GM12878 (cell line): ENCODE measurements at regions not wholly inside any gene's neighbourhood (a gene's known extent, or its start where the extent isn't known, plus 50 kb on each side); places are given as distances from the start of the nearest gene placed in this dataset.

Source experiments
- ATAC-seq: fragments of 200-7000 bp; cut with Tn5 transposase; 3 replicates; pipeline ENCODE4 v1.9.1; 2020; ENCODE audit warnings: mild to moderate bottlenecking, moderate library complexity
- BruUV-seq: library from RNA; stranded (reverse); fragments of 400-500 nt; replicated peaks from 2 replicates; lab custom pipeline; 2021; lab: Mats Ljungman, UMichigan
- CTCF ChIA-PET: fragments of 300-600 bp; sonication (Branson Sonifier 250); formaldehyde crosslinking; extraction: SDS; loops from one replicate; lab custom pipeline; 2021; ENCODE audit warnings: inconsistent platforms; lab: Yijun Ruan, JAX
- POLR2A ChIA-PET: fragments of 350-600 bp; formaldehyde crosslinking; extraction: SDS; loops from one replicate; lab custom pipeline; 2021; ENCODE audit warnings: inconsistent platforms; lab: Charles Lee
- RAD21 ChIA-PET: fragments of 300-600 bp; sonication (Branson Sonifier 250); formaldehyde crosslinking; loops from one replicate; lab custom pipeline; 2023; ENCODE audit warnings: antibody characterized with exemption; ENCODE audit not compliant: unreplicated experiment; lab: Charles Lee
- SMC1A ChIA-PET: fragments of 300-600 bp; sonication (Branson Sonifier 250); formaldehyde crosslinking; loops from one replicate; lab custom pipeline; 2023; ENCODE audit not compliant: unreplicated experiment, uncharacterized antibody; lab: Charles Lee
- DNase-seq: peaks from one replicate; pipeline ENCODE4 v3.0.0-alpha.2; 2011; ENCODE audit warnings: low read depth, low spot score
- FAIRE-seq: peaks from 3 replicates; lab custom pipeline; 2011; peaks lifted over from hg19 to GRCh38; lab: Jason Lieb, UNC
- H2AFZ ChIP-seq: 2 replicates; pipeline ENCODE4 v1.6.0; 2011; ENCODE audit warnings: low read depth, low read length, control low read depth; ENCODE audit not compliant: control insufficient read depth
- H3K27ac ChIP-seq: 2 replicates; pipeline ENCODE4 v1.5.1; 2011; ENCODE audit warnings: control low read depth; ENCODE audit not compliant: control insufficient read depth, insufficient read depth
- H3K27me3 ChIP-seq, 2 experiments: replicated peaks in 1 of 2; 2 replicates each; pipeline versions ENCODE4 v1.6.0 to v1.6.1; 2011; ENCODE audit warnings: low read length in 1 of 2; ENCODE audit not compliant: control insufficient read depth in 2 of 2, insufficient read depth in 2 of 2
- H3K36me3 ChIP-seq, 2 experiments: 2 replicates each; pipeline ENCODE4 v1.5.1; 2011; ENCODE audit warnings: low read length in 1 of 2; ENCODE audit not compliant: control insufficient read depth in 2 of 2, insufficient read depth in 2 of 2
- H3K4me1 ChIP-seq: 2 replicates; pipeline ENCODE4 v1.6.1; 2011; ENCODE audit warnings: mild to moderate bottlenecking, low read length, moderate library complexity, mixed read lengths; ENCODE audit not compliant: control insufficient read depth, insufficient read depth
- H3K4me2 ChIP-seq: 2 replicates; pipeline ENCODE4 v1.6.0; 2011; ENCODE audit warnings: control low read depth; ENCODE audit not compliant: control insufficient read depth, insufficient read depth
- H3K4me3 ChIP-seq: fragments of 200-600 bp; sonication (generic); 2 replicates; pipeline ENCODE4 v1.5.1; 2016
- H3K79me2 ChIP-seq: 2 replicates; pipeline ENCODE4 v1.6.0; 2011; ENCODE audit warnings: low read length; ENCODE audit not compliant: control insufficient read depth, insufficient read depth
- H3K9ac ChIP-seq: 2 replicates; pipeline ENCODE4 v1.8.0; 2011; ENCODE audit warnings: low read length, control low read depth, mixed read lengths; ENCODE audit not compliant: control insufficient read depth, insufficient read depth
- H3K9me3 ChIP-seq: replicated peaks from 3 replicates; pipeline ENCODE4 v1.5.1; 2011; ENCODE audit warnings: mild to moderate bottlenecking, low read length; ENCODE audit not compliant: control insufficient read depth, insufficient read depth
- H4K20me1 ChIP-seq: 2 replicates; pipeline ENCODE4 v1.6.0; 2011; ENCODE audit not compliant: control insufficient read depth, insufficient read depth
- BMI1 ChIP-seq: fragments of 450-650 bp; IDR thresholded peaks from 2 replicates; pipeline ENCODE4 v1.6.1; 2016; ENCODE audit warnings: mild to moderate bottlenecking, moderate library complexity, borderline replicate concordance
- CREB1 ChIP-seq: IDR thresholded peaks from 2 replicates; pipeline ENCODE4 v1.6.1; 2012; ENCODE audit warnings: low read depth, mild to moderate bottlenecking, inconsistent platforms
- CUX1 ChIP-seq: IDR thresholded peaks from 2 replicates; pipeline ENCODE4 v1.6.1; 2012; ENCODE audit warnings: improper control_type of control experiment, low read depth, low read length; ENCODE audit not compliant: insufficient replicate concordance
- EED ChIP-seq: sonication (generic); IDR thresholded peaks from 2 replicates; pipeline ENCODE4 v1.6.1; 2016; ENCODE audit warnings: antibody characterized with exemption, low read depth
- HDAC6 ChIP-seq: fragments of 200-600 bp; sonication (generic); IDR thresholded peaks from one replicate; pipeline ENCODE4 v1.8.0; 2017; ENCODE audit warnings: antibody characterized with exemption; ENCODE audit not compliant: unreplicated experiment
- KAT2A ChIP-seq: conservative IDR thresholded peaks from 2 replicates; pipeline ENCODE4 v1.6.1; 2011; ENCODE audit warnings: low read depth, low read length; ENCODE audit not compliant: control insufficient read depth
- MEF2B ChIP-seq: fragments of 450-650 bp; IDR thresholded peaks from 2 replicates; pipeline ENCODE4 v1.6.1; 2018; ENCODE audit warnings: mild to moderate bottlenecking, moderate library complexity; ENCODE audit not compliant: partially characterized antibody, poor library complexity, severe bottlenecking
- MYC ChIP-seq: IDR thresholded peaks from 2 replicates; pipeline ENCODE4 v1.6.1; 2011; ENCODE audit warnings: mild to moderate bottlenecking, low read length, moderate library complexity, inconsistent platforms; ENCODE audit not compliant: insufficient read depth, insufficient replicate concordance, insufficient read length, severe bottlenecking
- NR2F1 ChIP-seq: fragments of 450-650 bp; conservative IDR thresholded peaks from 2 replicates; pipeline ENCODE4 v1.6.1; 2017; ENCODE audit warnings: mild to moderate bottlenecking
- NRF1 ChIP-seq: conservative IDR thresholded peaks from 2 replicates; pipeline ENCODE4 v1.6.1; 2011; ENCODE audit warnings: mild to moderate bottlenecking, low read depth, low read length, improper control_type of control experiment
- PAX8 ChIP-seq: fragments of 450-650 bp; IDR thresholded peaks from 2 replicates; pipeline ENCODE4 v1.6.1; 2017; ENCODE audit warnings: mild to moderate bottlenecking, moderate library complexity
- PBX3 ChIP-seq: IDR thresholded peaks from 2 replicates; pipeline ENCODE4 v1.6.1; 2011; ENCODE audit warnings: mild to moderate bottlenecking, low read depth, low read length, moderate library complexity; ENCODE audit not compliant: insufficient replicate concordance
- RCOR1 ChIP-seq: conservative IDR thresholded peaks from 2 replicates; pipeline ENCODE4 v1.6.1; 2012; ENCODE audit warnings: low read depth, low read length, improper control_type of control experiment
- SMC3 ChIP-seq: IDR thresholded peaks from 2 replicates; pipeline ENCODE4 v1.6.1; 2011; ENCODE audit warnings: low read length, improper control_type of control experiment, borderline replicate concordance
- SPI1 ChIP-seq: IDR thresholded peaks from 2 replicates; pipeline ENCODE4 v1.6.1; 2011; ENCODE audit warnings: low read depth, mild to moderate bottlenecking, low read length, moderate library complexity, borderline replicate concordance; ENCODE audit not compliant: insufficient read depth
- SRF ChIP-seq, 2 experiments: IDR thresholded peaks; 2 replicates each; pipeline ENCODE4 v1.6.1; 2011; ENCODE audit warnings: low read depth in 2 of 2, low read length in 2 of 2, mild to moderate bottlenecking in 1 of 2, moderate library complexity in 1 of 2
- SUPT20H ChIP-seq: IDR thresholded peaks from 2 replicates; pipeline ENCODE4 v1.6.1; 2011; ENCODE audit warnings: low read depth, mild to moderate bottlenecking, low read length, moderate library complexity, borderline replicate concordance; ENCODE audit not compliant: control insufficient read depth
- TARDBP ChIP-seq: IDR thresholded peaks from 2 replicates; pipeline ENCODE4 v1.6.1; 2016; ENCODE audit warnings: borderline replicate concordance
- TCF7 ChIP-seq: IDR thresholded peaks from 2 replicates; pipeline ENCODE4 v1.6.1; 2014; ENCODE audit warnings: antibody characterized with exemption, borderline replicate concordance
- WGBS: methylation state at CpG from one replicate; pipeline ENCODE4 v1.1.6; 2016; ENCODE audit warnings: low lambda C conversion rate; ENCODE audit not compliant: insufficient replicate concordance, insufficient coverage; ENCODE audit errors: missing lambda C conversion rate; 5-methylcytosine and 5-hydroxymethylcytosine counted together
- in situ Hi-C: fragments of 300-500 bp; cut with MboI; formaldehyde crosslinking; loops from 9 replicates; pipeline ENCODE4 v1.14.3; 2018; ENCODE audit warnings: mixed read lengths
- intact Hi-C: fragments of 100-400 bp; cut with micrococcal nuclease; formaldehyde crosslinking; loops from one replicate; pipeline ENCODE4 v1.14.2; 2022; ENCODE audit not compliant: unreplicated experiment

- TF ChIP-seq PBX3 (no peak), CREB1 (no peak), BMI1 (no peak)
Measured at GRCh38 chr1:222877854-222878253, 63.0 kb downstream of the DISP1 start (continued).

- ChIA-PET SMC1A (no interaction called here), POLR2A (no interaction called here), RAD21 (no interaction called here), CTCF (no interaction called here)
- FAIRE-seq: no peak
- Histone ChIP-seq H2AFZ (no peak overlapping the region), H3K27ac (no peak overlapping the region), H3K27me3 (no peaks in the 10 kb centered on the region), H3K4me1 (no peaks in the 10 kb centered on the region), H3K9ac (no peak overlapping the region), H3K4me3 (no peak overlapping the region), H3K4me2 (no peak overlapping the region), H3K79me2 (no peaks in the 10 kb centered on the region), H4K20me1 (no peaks in the 10 kb centered on the region), H3K9me3 (no peaks in the 10 kb centered on the region; the same call in 2 of the 3 replicates), H3K36me3 (no peaks in the 10 kb centered on the region)
- no peak for ATAC-seq
- 38% methylated on average over 2 of the region's 2 CpGs for WGBS
- intact Hi-C loops (no loop called here), in situ Hi-C loops (no loop called here)
- BruUV-seq: no TSS peak
- DNase-seq: no peak
- TF ChIP-seq RCOR1 (no peak), TARDBP (no peak), MYC (no peak), SUPT20H (no peak), SMC3 (no peak), CUX1 (no peak), NR2F1 (no peak), TCF7 (no peak), PAX8 (no peak), MEF2B (no peak), HDAC6 (no peak), SPI1 (no peak), KAT2A (no peak), SRF (IDR thresholded peaks at IDR 0.05; ENCODE audit: low read depth in 2 of 2, low read length in 2 of 2) (no peak), NRF1 (no peak), EED (no peak)
Measured at GRCh38 chr1:222880587-222880986, 65.7 kb downstream of the DISP1 start.
